ENCODE measurements at regions not wholly inside any gene's neighbourhood (a gene's known extent, or its start where the extent isn't known, plus 50 kb on each side); places are given as distances from the start of the nearest gene placed in this dataset.

DNA sequence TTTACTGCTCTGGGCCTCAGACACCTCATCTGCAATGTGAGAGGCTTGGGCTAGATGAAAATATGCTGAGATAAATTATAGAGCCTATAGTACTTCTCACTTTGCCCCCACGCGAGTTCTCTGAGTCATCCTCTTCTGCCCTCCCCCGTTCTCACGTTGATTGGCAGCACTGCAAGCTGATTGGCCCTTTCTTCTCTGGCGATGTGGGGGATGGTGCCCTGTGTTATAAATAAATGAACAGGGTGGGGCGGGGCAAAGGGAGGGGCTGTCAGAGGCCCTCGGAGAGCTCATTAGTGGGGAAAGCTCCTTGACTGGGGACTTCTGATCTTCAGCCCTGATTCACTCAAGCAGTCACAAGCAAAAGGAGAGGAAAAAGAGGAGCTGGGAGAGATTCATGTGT, 64.3 kb upstream of the ZC3H12A start:
- TF ChIP-seq POLR2A (IDR thresholded peaks at IDR 0.05; ENCODE audit: low read depth, low read length) (no peak), POLR2AphosphoS5 (IDR thresholded peaks at IDR 0.05; ENCODE audit: low read depth, low read length) (no peak), TAF1 (IDR thresholded peaks at IDR 0.05; ENCODE audit: borderline replicate concordance, low read depth, low read length) (no peak)
